PC-9 (cell line): ENCODE measurements at regions not wholly inside any gene's neighbourhood (a gene's known extent, or its start where the extent isn't known, plus 50 kb on each side); places are given as distances from the start of the nearest gene placed in this dataset.

Experiments
- EZH2 ChIP-seq: fragments of 200-600 bp; sonication (generic); IDR thresholded peaks from 2 replicates; pipeline ENCODE4 v1.8.0; 2017; ENCODE audit warnings: antibody characterized with exemption, low read depth
- TF ChIP-seq, protein P1 (sequence below): fragments of 200-600 bp; sonication (generic); conservative IDR thresholded peaks from 2 replicates; pipeline ENCODE4 v1.6.1; 2017; ENCODE audit warnings: mixed run types, antibody characterized with exemption, mild to moderate bottlenecking, moderate library complexity

- TF ChIP-seq, protein P1, sequence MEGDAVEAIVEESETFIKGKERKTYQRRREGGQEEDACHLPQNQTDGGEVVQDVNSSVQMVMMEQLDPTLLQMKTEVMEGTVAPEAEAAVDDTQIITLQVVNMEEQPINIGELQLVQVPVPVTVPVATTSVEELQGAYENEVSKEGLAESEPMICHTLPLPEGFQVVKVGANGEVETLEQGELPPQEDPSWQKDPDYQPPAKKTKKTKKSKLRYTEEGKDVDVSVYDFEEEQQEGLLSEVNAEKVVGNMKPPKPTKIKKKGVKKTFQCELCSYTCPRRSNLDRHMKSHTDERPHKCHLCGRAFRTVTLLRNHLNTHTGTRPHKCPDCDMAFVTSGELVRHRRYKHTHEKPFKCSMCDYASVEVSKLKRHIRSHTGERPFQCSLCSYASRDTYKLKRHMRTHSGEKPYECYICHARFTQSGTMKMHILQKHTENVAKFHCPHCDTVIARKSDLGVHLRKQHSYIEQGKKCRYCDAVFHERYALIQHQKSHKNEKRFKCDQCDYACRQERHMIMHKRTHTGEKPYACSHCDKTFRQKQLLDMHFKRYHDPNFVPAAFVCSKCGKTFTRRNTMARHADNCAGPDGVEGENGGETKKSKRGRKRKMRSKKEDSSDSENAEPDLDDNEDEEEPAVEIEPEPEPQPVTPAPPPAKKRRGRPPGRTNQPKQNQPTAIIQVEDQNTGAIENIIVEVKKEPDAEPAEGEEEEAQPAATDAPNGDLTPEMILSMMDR: no peak
- no peak for TF ChIP-seq EZH2
Observed at GRCh38 chr13:40228990-40229389, 437.5 kb downstream of the FOXO1 start.
